ENCODE measurements at regions not wholly inside any gene's neighbourhood (a gene's known extent, or its start where the extent isn't known, plus 50 kb on each side); places are given as distances from the start of the nearest gene placed in this dataset.

- TF ChIP-seq POLR2A (IDR thresholded peaks at IDR 0.05; ENCODE audit: low read depth, low read length) (no peak), POLR2AphosphoS5 (IDR thresholded peaks at IDR 0.05; ENCODE audit: low read depth, low read length) (no peak)
These were observed 122.1 kb upstream of the CD180 start for GRCh38 chr5:67318746-67319145.
